K562 (cell line): ENCODE measurements at regions not wholly inside any gene's neighbourhood (a gene's known extent, or its start where the extent isn't known, plus 50 kb on each side); places are given as distances from the start of the nearest gene placed in this dataset.

Experiments used
- BCL6 ChIP-seq: fragments of 250-450 bp; sonication (Bioruptor Pico); IDR thresholded peaks from 2 replicates; pipeline ENCODE4 v1.4.0; 2020
- CBFB ChIP-seq: sonication (generic); formaldehyde crosslinking; IDR thresholded peaks from 2 replicates; pipeline ENCODE4 v1.4.0; 2020; ENCODE audit warnings: mild to moderate bottlenecking, missing genetic modification reagents
- CHD2 ChIP-seq: IDR thresholded peaks from 2 replicates; pipeline ENCODE4 v1.6.1; 2011; ENCODE audit warnings: low read depth, low read length
- CTBP1 ChIP-seq: fragments of 450-650 bp; IDR thresholded peaks from 2 replicates; pipeline ENCODE4 v1.6.1; 2016; ENCODE audit warnings: borderline replicate concordance
- CTCF ChIP-seq, 3 experiments: IDR thresholded peaks in 2 of 3; conservative IDR thresholded peaks in 1 of 3; 2 replicates each; pipeline ENCODE4 v1.5.1; 2011 to 2012; ENCODE audit warnings: low read length in 3 of 3, mild to moderate bottlenecking in 3 of 3, control low read depth in 2 of 3, improper control_type of control experiment in 1 of 3, inconsistent platforms in 1 of 3, low read depth in 1 of 3, mixed read lengths in 1 of 3, moderate library complexity in 1 of 3; ENCODE audit not compliant: insufficient read depth in 2 of 3
- E4F1 ChIP-seq: fragments of 250-450 bp; sonication (Bioruptor Pico); IDR thresholded peaks from 2 replicates; pipeline ENCODE4 v1.5.0; 2021; ENCODE audit warnings: mild to moderate bottlenecking, borderline replicate concordance
- EZH2 ChIP-seq: IDR thresholded peaks from 2 replicates; pipeline ENCODE4 v1.6.1; 2012; ENCODE audit warnings: low read depth, mild to moderate bottlenecking, inconsistent platforms, low read length, borderline replicate concordance
- MGA ChIP-seq: fragments of 450-650 bp; IDR thresholded peaks from 2 replicates; pipeline ENCODE4 v1.6.1; 2016; ENCODE audit warnings: mild to moderate bottlenecking, moderate library complexity
- MTF1 ChIP-seq: fragments of 250-450 bp; sonication (Bioruptor Pico); IDR thresholded peaks from 2 replicates; pipeline ENCODE4 v1.9.0; 2021; ENCODE audit warnings: moderate library complexity, mild to moderate bottlenecking, inconsistent platforms, borderline replicate concordance
- NR2C2 ChIP-seq, 2 experiments: fragments of 200-800 bp in 1 of 2; sonication (Bioruptor generic) in 1 of 2; sonication (generic) in 1 of 2; formaldehyde crosslinking in 1 of 2; IDR thresholded peaks; 2 replicates each; pipeline versions ENCODE4 v1.6.1 to v1.8.0; 2016 to 2022; ENCODE audit warnings: mild to moderate bottlenecking in 1 of 2, missing compliant biosample characterization in 1 of 2, missing genetic modification characterization in 1 of 2, missing genetic modification reagents in 1 of 2
- PKNOX1 ChIP-seq: fragments of 450-650 bp; IDR thresholded peaks from 2 replicates; pipeline ENCODE4 v1.6.1; 2016

- TF ChIP-seq EZH2 (no peak), MTF1 (CRISPR knock-in tag) (no peak), MGA (no peak), CBFB (CRISPR knock-in tag) (no peak), PKNOX1 (no peak), CTCF (IDR thresholded peaks at IDR 0.05 in 2 of 3, conservative IDR thresholded peaks at IDR 0.05 in 1 of 3; ENCODE audit: insufficient read depth in 2 of 3, low read depth in 1 of 3, low read length in 3 of 3) (no peak), CHD2 (no peak), CTBP1 (no peak), BCL6 (no peak), NR2C2 (CRISPR knock-in tag; IDR thresholded peaks at IDR 0.05) (no peak), NR2C2 (tag; IDR thresholded peaks at IDR 0.05) (no peak), E4F1 (CRISPR knock-in tag) (no peak)
Measured at GRCh38 chr19:13707915-13708314, 56.4 kb upstream of the MRI1 start.
